HG03571 (cell line): ENCODE measurements at regions not wholly inside any gene's neighbourhood (a gene's known extent, or its start where the extent isn't known, plus 50 kb on each side); places are given as distances from the start of the nearest gene placed in this dataset.

Experiments
- ATAC-seq: cut with Tn5 transposase; IDR thresholded peaks from one replicate; pipeline ENCODE4 v1.9.1; 2021; ENCODE audit not compliant: unreplicated experiment

- no peak for ATAC-seq
Observed at GRCh38 chr6:133170602-133171001, 70.6 kb upstream of the EYA4 start.

DNA sequence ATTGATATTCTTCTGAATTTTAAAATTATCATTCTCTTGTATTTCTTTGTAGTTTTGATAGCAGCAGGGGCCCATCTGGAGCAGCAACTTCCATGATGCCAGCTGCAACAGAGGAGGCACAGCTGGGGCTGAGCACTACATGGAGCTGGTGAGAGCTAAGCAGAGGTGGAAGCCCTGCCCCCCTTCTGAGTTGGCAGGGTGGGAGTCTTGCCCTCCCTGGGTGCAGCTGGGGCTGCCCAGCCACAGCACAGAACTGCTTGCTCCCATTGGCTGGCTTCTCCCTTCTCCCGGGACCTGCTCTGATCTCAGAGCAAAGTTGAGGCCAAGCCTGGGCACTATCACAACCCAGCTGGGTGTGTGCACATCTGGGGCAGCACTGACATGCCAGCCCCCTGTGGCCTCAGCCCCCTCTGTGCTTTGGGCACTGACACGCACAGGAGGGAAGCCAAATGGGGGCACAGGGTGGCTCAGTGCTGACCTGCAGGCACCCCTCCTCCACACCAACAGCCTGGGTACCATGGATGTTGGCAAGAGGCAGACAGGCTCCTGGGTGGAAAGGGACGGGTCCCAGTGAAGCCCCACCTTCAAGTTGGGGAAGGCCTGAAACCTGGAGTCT is 69.1 kb upstream of the EYA4 start:
- ATAC-seq: no peak

DNA sequence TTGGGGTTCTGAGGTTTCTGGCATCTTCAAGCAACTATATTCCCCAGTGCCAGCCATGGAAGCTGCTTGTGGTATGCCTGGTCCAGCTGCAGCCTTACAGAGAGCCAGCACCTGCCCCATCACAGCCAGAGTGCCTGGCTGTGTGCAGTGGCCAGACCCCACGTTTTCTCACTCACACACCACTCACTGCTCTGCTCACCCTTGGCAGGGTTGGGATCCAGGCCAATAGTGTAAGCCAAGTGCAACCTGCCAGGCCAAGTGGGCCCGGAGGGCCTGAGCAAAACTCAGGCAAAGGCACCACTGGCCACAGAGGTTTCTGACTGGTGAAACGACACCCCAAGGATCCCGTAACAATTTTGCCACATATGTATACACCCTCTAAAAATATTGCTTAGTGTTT is 67.9 kb upstream of the EYA4 start:
- no peak for ATAC-seq

GRCh38 chr6:133179481-133179880 is 61.7 kb upstream of the EYA4 start:
- ATAC-seq: no peak

GRCh38 chr6:133183691-133184090 is 57.5 kb upstream of the EYA4 start:
- no peak for ATAC-seq

- no peak for ATAC-seq
Observed at GRCh38 chr6:133184798-133185372, 56.3 kb upstream of the EYA4 start.

DNA sequence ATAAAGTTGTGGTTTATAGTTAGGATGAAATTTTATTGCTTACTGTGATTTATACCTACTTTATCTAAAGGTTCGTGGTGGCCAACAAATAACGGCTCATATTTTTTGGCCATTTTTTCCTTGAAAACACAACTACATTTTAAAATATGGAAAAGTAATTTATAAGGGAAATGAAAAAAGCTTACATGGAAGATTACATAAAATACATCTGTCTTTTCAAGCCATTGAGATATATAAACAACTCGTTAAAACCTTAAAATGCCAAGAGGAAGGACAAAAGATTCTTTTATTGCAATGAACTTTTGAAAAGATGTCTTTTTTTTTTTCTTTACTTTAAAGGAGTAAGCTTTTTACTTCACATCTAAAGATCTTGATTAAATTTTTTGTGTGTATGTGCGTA is 55.4 kb upstream of the EYA4 start:
- ATAC-seq: no peak

DNA sequence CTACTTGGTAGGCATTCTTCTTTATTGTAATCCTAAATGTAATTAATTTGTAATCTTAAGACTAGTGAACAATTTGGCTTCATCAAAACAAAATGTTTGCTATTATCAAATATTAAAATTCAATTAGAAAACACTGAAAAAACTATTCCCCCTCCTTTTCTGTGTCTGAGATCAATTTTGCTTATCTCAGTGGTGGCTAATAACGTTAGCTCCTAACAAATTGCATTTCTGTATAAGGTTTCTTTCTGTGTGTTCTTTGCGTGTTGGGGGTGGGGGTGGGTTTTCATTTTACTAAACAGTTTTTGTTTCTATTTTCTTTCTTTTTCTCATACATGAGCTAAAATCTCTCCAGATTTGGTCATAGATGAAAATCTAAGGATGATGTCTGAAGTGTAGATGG is 54.0 kb upstream of the EYA4 start:
- ATAC-seq: no peak

- no peak for ATAC-seq
Observed at GRCh38 chr6:133187657-133188453, 53.3 kb upstream of the EYA4 start.

- ATAC-seq: no peak
Observed at GRCh38 chr6:133190912-133191311, 50.2 kb upstream of the EYA4 start.

GRCh38 chr6:133191323-133191722 is 49.8 kb upstream of the EYA4 start:
- ATAC-seq: no peak
